DMS114 treated with DMSO at 0.1 percent for 48 hours (cell line): ENCODE measurements at regions not wholly inside any gene's neighbourhood (a gene's known extent, or its start where the extent isn't known, plus 50 kb on each side); places are given as distances from the start of the nearest gene placed in this dataset.

Source experiments
- DNase-seq: peaks from one replicate; lab custom pipeline; 2025; ENCODE audit not compliant: unreplicated experiment; lab: John Stamatoyannopoulos, UW

- DNase-seq: no peak
These were observed 176.0 kb downstream of the SHOX start for GRCh38 chrX:806586-806985.

- no peak for DNase-seq
These were observed 175.4 kb downstream of the SHOX start for GRCh38 chrX:805988-806387.

GRCh38 chrX:805103-805670 is 174.6 kb downstream of the SHOX start:
- DNase-seq: no peak

- no peak for DNase-seq
These were observed 172.3 kb downstream of the SHOX start for GRCh38 chrX:802846-803245.

GRCh38 chrX:799808-800207 is 169.2 kb downstream of the SHOX start:
- DNase-seq: no peak

GRCh38 chrX:794311-794710 is 163.7 kb downstream of the SHOX start:
- no peak for DNase-seq

GRCh38 chrX:793216-793770 is 162.7 kb downstream of the SHOX start:
- DNase-seq: no peak

GRCh38 chrX:791479-792034 is 161.0 kb downstream of the SHOX start:
- no peak for DNase-seq

- no peak for DNase-seq
These were observed 160.3 kb downstream of the SHOX start for GRCh38 chrX:790783-791360.

- no peak for DNase-seq
These were observed 159.5 kb downstream of the SHOX start for GRCh38 chrX:790041-790506.

GRCh38 chrX:789096-789495 is 158.5 kb downstream of the SHOX start:
- no peak for DNase-seq

- DNase-seq: no peak
These were observed 155.9 kb downstream of the SHOX start for GRCh38 chrX:786441-786881.

- no peak for DNase-seq
These were observed 154.2 kb downstream of the SHOX start for GRCh38 chrX:784829-785228.

- no peak for DNase-seq
These were observed 150.9 kb downstream of the SHOX start for GRCh38 chrX:781224-782204.

- no peak for DNase-seq
These were observed 146.1 kb downstream of the SHOX start for GRCh38 chrX:776529-777230.

GRCh38 chrX:776061-776460 is 145.5 kb downstream of the SHOX start:
- DNase-seq: no peak

GRCh38 chrX:774536-774935 is 143.9 kb downstream of the SHOX start:
- DNase-seq: no peak

- no peak for DNase-seq
These were observed 142.9 kb downstream of the SHOX start for GRCh38 chrX:773292-774025.

GRCh38 chrX:771536-771935 is 140.9 kb downstream of the SHOX start:
- no peak for DNase-seq

GRCh38 chrX:769796-770195 is 139.2 kb downstream of the SHOX start:
- no peak for DNase-seq
